CD4-positive, alpha-beta T cell treated with Interleukin-15 for 4 hours (primary cell): ENCODE measurements at regions not wholly inside any gene's neighbourhood (a gene's known extent, or its start where the extent isn't known, plus 50 kb on each side); places are given as distances from the start of the nearest gene placed in this dataset.

Experiments used
- DNase-seq: peaks from one replicate; pipeline ENCODE4 v3.0.0-alpha.2; 2020; ENCODE audit warnings: low spot score

DNA sequence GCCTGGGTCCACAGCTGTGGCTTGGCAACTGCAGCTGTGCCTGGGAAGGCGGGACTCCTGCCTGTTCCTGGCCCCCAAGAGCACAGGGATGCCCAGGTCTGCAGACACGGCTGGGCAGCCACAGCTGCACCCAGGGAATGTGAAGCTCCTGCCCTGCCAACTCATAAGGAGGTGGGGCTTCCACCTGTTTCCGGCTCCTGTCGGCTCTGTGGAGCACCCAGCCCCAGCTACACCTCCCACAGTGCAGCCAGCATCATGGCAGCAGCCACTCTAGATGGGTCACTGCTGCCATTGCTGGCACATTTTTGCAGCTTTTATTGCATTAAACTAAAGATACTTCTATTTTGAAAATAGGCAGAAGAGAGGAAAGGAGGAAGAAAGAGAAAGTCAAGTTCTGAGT lies 207.9 kb downstream of the SAMD5 start:
- DNase-seq = no peak

GRCh38 chr6:147717991-147718390 lies 209.5 kb downstream of the SAMD5 start:
- no peak for DNase-seq

DNA sequence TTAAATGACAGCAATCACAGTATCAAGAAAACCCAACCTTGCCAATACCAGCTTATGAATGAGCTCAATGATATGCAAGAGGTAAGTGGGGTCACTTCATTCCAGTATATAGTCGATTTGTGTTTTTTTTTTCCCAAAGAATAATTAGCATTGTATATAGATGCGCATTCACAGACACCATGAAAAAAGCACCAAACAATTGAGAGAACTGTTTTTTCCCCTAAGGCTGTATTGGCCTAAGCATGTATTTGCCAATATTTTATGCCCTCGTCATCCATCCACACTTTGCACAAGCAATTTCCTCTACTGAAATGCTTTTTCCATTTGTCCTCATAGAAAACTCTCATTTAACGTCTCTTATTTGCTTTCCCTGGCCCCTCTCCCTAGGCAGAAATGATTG lies 213.7 kb downstream of the SAMD5 start:
- no peak for DNase-seq

DNA sequence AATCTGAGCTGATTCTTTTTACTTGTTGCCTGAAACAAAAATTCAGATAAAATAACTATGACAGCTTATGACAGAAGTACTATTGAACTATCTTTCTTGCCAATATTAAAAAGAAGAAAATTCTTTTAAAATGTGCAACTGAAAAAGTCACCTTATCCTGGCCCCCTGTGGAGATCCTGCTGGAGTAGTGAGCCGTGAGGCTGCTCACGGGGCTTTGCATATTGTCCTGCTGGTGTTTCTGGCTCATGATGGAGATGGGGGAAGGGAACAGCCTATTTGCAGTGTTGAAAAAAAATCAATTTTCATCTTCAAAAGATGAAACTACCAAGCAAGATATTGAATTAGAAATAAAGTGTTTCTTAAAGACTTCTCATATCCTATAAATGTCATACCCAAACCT lies 216.0 kb downstream of the SAMD5 start:
- DNase-seq = no peak

- no peak for DNase-seq
Observed at GRCh38 chr6:147726342-147726741, 217.9 kb downstream of the SAMD5 start.

GRCh38 chr6:147728903-147729302 lies 220.4 kb downstream of the SAMD5 start:
- no peak for DNase-seq

DNA sequence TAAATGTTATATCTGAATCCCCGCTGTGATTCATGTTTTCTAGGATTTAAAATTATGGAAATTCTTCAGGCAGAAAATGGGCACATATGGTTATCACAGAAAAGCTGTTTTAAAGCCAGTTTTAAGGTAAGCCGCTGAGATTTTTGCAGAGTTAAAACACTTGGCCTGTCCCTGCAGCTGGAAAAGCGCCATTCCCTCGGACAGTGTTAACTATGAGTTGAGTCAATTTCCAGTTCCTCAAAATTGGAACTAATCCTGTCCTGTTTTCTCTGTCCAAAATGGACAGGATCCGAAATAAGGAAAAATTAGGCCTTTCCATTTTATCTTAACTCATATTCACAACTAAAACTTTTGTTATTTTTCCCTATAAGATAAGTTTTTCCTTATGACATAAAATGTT lies 225.2 kb downstream of the SAMD5 start:
- DNase-seq = no peak

GRCh38 chr6:147734151-147734550 lies 225.7 kb downstream of the SAMD5 start:
- no peak for DNase-seq

GRCh38 chr6:147735924-147736323 lies 227.4 kb downstream of the SAMD5 start:
- DNase-seq = no peak

- no peak for DNase-seq
Observed at GRCh38 chr6:147737115-147737514, 228.6 kb downstream of the SAMD5 start.

- DNase-seq = no peak
Observed at GRCh38 chr6:147738099-147738498, 229.6 kb downstream of the SAMD5 start.

- DNase-seq = no peak
Observed at GRCh38 chr6:147738516-147739162, 230.1 kb downstream of the SAMD5 start.

DNA sequence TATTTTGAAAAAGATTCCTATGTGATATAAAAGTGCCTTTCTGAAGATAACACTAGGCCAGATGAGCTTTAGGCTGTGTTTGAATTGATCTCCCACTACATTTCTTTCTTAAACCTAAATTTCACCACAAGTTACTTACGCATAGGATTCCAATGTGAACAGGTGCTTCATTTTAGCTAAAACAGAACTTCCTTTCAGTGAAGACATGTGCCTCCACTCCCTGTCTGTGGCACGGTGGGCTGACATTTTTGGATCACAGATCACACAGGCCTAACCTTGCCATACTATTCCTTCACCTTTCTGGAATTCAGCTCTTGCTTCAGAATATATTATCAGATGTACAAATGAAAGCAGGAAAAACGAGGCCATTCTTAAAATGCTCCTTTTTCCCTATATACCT lies 231.8 kb downstream of the SAMD5 start:
- DNase-seq = no peak

DNA sequence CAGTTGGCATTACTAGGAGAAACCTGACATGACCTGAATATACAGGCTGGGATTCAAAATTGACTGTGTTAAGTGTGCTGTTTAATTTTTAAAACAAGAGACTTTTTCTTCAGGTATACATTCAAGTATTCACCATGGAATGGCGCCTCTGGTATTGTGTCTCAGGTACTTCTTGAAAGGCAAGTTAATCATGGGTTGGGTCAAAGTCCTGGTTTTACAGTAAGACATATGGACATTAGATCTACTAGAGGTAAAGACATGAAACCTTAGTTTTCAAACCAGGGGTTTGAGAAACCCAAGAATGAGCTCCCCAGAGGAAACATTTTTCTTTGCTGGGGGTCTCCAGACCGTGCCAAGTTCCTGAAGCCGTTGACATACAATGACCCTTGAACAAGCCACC lies 232.4 kb downstream of the SAMD5 start:
- DNase-seq = no peak

DNA sequence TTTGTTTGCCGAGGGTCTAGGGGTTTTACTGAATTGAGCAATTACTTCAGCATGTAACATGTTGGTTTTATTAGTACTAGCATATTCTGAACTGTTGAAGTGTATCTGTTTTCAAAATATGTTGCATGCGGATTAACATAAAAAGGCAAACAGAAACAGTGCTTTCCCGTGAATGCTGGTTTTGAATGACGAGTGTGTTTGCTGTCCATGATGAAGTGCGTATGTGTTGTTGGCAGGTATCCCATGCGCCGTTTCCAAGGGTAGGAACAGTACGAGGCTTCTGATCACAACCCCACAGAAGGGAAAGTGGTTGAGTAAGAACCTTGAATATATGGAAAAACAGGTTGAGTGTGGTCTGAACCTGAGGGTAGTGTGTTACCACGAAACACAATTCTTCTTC lies 232.9 kb downstream of the SAMD5 start:
- no peak for DNase-seq

DNA sequence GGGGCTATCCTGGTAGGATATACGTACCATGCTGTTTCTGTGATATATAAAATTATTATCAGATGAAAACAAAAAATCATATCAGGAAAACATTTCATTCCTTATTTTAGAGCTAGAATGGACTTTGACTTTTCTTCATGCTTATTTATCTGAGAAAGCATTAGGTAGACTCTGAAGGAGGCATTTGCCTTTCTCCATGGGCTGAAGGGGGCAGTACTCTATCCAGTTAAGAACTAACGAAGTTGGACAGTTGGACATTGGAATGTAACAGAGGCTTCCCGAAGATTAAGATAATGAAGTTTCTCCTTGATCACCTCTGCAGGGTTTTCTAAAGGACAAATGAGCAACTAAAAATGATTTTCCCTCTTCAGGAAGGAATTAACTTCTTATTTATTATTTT lies 233.9 kb downstream of the SAMD5 start:
- no peak for DNase-seq

- DNase-seq = no peak
Observed at GRCh38 chr6:147744012-147744411, 235.5 kb downstream of the SAMD5 start.

DNA sequence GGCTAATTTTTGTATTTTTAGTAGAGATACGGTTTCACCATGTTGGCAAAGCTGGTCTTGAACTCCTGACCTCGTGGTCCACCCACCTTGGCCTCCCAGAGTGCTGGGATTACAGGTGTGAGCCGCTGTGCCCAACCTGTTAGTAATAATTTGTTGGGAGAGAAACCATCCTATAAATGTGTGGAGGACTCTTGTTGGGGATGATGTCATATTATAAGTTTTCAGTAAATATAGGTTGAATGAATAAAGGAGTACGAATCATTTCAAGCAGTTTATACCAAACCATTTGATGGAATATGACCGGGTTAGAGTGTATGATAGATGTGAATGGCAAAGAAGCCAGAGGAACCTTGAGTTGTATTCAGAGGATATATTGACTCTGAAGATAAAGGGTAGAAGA lies 240.8 kb downstream of the SAMD5 start:
- DNase-seq = no peak

- DNase-seq = no peak
Observed at GRCh38 chr6:147750413-147750812, 241.9 kb downstream of the SAMD5 start.

DNA sequence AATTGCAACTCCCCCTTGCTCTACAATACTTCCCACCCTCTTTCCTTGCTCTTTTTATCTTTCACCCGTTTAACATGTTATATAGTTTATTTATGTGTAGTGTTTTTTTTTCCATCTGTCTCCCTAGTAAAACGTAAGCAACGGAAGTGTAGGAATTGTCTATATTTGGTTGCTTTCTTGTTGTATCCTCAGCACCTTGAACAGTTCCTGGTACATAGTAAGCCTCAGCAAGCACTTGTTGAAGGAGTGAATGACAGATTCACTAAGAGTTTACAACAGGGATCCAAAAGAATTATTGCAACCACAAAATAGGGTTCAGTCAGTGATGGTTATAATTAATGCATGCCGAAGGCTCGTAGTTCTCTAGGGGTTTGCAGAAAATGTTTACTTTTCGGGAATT lies 242.7 kb downstream of the SAMD5 start:
- DNase-seq = no peak

- no peak for DNase-seq
Observed at GRCh38 chr6:147752689-147753403, 244.4 kb downstream of the SAMD5 start.

DNA sequence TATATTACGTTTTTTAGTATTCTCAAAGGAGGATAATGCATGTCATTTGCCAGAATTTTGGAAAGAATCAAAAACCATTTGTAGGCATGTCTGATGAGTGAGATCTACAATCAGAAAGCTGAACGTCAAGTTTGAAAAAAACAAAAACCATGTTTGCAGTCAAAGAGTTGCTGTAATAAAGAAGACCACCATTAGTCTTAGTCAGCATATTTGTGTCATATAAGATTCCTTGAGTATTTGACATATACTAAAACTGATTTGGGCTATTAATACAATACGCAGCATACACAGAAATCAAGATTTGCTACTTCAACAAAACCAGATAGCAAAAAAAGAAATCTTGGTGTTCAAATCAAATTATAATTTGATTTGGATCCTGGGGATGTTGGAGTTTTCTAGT lies 247.5 kb downstream of the SAMD5 start:
- DNase-seq = no peak

DNA sequence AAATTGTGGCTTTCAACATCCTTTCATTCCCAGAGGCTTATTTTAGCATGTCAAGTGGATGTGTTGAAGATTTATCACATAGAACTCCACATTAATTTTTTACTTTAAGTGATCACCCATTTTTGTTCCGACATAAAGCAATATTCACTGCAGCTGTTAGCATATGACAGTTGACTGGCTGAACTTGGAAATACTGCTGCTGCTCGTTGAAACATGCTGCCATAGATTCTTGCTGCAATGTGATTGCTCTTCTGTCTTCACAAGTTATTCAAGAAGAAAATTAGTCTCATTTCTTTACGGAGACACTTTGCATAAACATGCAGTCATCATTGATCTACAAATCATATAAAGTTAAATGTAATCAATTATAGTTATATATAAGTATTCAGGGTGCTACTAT lies 248.4 kb downstream of the SAMD5 start:
- DNase-seq = no peak

GRCh38 chr6:147757291-147757690 lies 248.8 kb downstream of the SAMD5 start:
- no peak for DNase-seq
